ENCODE measurements at regions not wholly inside any gene's neighbourhood (a gene's known extent, or its start where the extent isn't known, plus 50 kb on each side); places are given as distances from the start of the nearest gene placed in this dataset.

GRCh38 chr18:47716632-47717185 is 213.8 kb downstream of the SMAD2 start:
- TF ChIP-seq CTCF (IDR thresholded peaks at IDR 0.05; ENCODE audit: poor library complexity) (no peak), EZH2phosphoT487 (IDR thresholded peaks at IDR 0.05; ENCODE audit: low read depth, severe bottlenecking, unreplicated experiment) (no peak)

Measured in hepatocyte (in vitro differentiated cells).